RKO (cell line): ENCODE measurements at regions not wholly inside any gene's neighbourhood (a gene's known extent, or its start where the extent isn't known, plus 50 kb on each side); places are given as distances from the start of the nearest gene placed in this dataset.

Source experiments
- DNase-seq: peaks from one replicate; pipeline ENCODE4 v3.0.0-alpha.2; 2016; ENCODE audit warnings: low spot score

DNA sequence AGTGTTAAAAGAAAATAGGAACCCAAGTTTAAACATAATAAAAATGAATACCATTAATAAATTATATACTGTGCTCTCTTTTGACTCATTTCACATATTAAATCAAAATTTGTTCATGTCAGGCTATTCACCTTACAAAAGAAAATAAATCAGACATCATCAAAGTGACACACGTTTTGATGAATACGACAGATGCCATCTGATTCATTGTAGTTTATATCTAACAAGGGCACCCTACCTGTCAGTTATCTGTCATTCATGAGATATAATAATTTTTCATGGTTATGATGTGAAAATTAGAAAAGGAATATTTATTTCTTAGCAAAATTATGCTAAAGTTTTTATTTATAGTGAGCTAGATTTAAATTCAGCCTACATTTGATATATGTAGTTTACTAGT is 188.1 kb upstream of the PCDH17 start:
- DNase-seq = no peak

DNA sequence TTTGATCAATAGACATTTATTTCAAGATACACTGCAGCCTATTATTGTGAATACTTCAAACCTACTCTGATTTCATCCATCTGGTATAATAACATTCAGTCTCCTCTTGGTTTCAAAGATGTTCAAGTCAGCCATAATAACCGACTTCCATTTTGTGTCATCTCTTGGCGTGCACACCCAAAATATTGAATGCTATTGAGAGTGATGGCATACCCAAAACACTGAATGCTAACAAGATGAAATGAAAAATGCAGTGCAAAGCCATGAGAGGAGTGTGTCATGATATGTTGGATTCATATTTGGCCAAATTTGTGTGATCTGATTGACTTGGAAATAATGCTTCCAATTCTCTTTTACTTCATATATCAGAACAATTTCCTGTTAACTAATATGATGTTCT is 181.2 kb upstream of the PCDH17 start:
- DNase-seq = no peak

DNA sequence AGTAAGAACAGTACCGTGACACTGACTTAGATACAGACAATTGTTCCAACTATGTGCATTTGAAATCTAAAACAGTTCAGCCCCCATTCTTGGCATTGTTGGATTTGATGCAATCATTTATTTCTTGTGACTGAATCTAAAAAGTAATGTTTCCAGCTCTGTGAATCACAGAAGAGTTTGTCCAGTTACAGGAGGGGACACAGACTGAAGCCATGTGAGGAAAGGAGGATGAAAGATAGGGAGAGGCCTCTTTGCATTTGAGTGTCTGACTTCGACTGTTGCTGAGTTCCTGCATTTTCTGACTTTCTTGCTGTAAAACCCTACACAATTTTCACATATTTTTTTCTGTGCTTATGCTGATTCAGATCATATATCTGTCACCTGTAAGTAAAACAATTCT is 179.3 kb upstream of the PCDH17 start:
- no peak for DNase-seq

DNA sequence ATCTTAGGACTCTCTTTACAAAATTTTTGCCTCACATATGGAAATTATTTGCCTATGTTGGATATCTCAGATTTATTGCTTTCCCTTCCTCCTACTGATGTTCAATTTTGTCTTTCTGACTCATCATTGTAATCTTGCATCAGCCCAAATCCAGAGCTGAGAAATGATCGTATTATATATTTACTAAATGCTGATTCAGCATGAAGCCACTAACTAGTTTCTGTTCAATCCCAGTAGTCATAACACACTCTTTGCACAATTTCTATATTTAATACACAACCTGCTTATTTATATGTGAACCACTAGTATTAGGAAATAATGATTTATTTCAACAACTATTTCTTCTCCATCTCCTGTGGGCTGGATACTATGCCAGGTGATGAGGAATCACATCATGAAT is 161.1 kb upstream of the PCDH17 start:
- no peak for DNase-seq

DNA sequence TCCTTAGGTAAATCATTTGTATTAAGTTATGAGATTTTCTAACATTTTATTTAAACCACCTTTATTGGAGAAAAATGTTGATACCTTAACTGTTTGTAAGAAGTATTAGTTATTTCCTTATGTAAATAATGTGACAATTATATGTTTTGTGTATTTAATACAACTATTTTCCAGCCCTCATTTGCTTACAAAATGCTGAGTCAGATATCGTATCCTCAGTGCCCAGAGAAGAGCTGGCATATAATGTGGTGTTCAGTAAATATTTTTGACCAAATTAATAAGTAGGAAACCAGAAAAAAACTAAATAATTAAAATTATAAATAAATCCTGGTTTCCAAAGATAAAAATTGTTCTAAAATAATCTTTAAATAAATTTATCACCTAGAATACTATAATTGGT is 140.2 kb upstream of the PCDH17 start:
- no peak for DNase-seq

DNA sequence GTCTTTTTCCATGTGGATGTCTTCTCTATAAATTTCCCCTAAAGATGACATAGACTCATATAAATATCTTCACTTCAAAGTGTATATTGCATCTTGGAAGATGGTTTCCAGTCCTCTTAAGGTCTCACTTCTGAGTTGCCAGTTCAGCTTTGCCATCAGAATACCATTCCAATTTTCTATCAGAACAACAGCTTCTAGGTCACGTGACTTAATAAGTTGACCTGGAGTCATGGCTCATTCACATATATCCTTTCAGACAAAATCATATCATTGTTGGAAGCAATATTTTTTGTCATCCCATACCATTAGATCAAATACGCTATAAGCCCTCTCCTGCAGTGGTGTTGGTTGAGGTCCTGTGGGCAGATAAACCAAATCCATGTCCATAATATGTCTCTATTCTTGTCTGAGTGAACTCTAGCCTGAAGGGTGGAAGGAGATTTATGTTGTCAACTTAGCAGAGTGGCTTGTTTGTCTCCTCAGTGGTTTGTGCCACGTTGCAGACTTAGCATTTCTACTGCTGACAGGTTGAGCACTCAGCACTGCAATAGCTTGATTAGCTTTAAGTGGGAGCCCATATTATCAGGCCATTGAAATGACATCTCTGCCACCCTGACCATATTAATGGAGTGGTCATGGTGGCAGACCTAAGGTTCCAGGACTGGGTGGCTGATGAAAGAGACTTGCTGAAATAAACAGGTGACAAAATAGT is 123.6 kb upstream of the PCDH17 start:
- no peak for DNase-seq

DNA sequence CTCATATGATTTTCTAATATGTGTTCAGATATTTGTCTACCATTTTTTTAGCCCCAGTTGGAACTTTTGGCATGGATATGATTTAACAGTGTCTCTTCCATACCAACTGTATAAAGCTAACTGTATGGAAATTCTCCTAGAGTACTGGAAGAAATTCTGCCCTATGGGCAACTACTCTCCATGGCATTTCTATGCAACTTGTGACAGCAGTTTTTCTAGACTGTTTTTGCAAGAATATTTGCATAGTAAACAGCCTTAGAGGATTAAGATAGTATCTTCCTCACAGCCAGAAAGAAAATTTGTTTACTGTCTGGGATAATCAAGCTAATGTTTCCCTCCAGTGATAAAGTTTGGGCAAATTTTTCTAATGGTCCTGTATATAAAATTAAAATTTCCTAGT is 119.9 kb upstream of the PCDH17 start:
- no peak for DNase-seq

DNA sequence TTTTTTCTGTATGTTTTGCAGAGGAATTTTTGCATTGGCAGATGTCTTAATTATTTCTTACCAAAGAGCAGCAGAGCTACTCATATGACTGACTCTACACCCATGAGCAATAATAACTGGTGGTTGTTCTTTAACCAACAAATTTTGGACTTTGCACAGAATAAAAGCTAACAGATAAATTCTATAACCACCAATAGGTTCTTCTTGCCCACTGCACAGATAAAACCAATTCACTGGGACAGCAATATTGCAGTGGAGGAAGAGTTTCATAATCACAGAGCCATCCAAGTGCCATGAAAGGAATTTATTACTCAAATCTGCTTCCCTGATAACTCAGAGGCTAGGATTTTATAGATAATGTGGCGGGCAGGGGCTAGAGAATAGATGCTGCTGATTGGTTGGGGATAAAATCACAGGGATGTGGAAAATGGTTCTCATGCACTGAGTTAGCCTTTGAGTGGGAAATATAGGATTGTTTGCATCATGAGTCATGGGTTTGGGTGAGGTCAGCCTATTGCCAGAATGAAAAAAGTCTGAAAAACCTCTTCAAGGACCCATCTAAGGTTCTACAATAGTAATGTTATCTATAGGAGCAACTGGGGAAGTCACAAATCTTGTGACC is 104.3 kb upstream of the PCDH17 start:
- peak; percentile 32 for DNase-seq

DNA sequence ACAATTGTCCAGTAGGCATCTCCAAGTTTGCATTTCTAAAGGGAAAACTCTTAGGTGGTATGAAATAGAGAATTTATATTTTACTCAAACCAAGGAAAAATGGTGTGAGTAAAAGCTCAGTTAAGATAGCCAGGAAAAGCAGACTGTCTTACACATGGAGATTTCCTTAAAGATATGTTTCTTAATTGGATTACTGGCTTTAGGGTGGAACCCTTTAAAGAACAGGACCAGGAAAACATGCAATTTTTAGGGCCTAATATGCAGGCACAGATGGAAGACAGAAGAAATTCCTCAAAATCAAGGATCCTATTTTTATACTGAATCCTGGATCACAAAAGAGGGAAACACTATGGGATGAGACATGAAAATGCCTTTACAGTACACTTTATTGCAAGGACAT is 100.3 kb upstream of the PCDH17 start:
- DNase-seq = no peak

DNA sequence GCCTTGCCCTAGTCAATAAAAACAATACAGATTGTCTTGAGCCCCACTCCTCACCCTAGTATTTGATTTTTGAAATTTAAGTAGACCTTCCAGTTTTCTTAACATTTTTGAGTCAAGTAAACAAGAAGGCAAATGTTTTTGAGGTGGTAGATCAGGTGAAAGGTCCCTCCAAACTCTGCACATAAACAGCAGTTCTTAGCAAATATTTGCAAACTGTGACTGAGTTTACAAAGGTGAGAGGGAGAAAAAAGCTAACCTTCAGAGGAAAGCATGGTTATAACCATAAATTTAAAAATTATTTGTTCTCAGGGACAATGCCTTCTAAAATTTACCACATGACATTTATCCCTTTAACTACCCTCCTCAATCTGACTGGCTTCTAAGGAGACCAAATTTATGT is 84.6 kb upstream of the PCDH17 start:
- DNase-seq = no peak

DNA sequence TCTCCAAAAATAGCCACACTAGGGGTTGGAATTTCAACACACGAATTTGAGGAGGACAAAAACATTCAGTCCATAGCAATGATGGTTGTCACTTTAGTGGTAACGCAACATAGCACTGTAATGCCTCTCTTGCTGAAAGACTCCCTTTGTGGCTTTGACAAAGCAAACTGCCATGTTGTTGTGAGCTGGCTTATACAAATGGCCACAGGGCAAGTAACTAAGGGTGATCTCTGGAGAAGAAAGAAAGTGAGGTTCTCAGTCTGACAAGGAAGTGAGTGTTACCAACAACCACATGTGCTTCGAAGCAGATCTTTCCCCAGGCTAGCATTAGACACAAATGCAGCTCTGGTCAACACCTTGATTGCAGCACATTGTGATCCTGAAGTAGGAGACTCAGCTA is 79.1 kb upstream of the PCDH17 start:
- no peak for DNase-seq

DNA sequence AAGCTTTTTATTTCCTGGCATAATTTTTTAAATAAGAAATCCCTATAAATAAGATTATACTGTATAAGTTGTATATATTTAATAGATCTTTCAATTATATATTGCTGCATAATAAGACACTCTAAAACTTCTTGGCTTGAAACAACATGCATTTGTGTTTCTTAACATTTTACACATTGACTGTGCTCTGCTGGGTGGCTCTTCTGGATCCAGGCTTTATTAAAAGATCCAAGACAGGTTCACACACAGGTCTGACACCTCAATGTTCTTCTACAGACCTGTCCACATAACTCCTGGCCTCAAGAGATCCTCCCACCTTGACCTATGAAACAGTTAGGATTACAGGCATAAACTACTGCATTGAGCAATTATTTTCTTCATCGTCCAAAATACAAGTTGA is 77.6 kb upstream of the PCDH17 start:
- no peak for DNase-seq

DNA sequence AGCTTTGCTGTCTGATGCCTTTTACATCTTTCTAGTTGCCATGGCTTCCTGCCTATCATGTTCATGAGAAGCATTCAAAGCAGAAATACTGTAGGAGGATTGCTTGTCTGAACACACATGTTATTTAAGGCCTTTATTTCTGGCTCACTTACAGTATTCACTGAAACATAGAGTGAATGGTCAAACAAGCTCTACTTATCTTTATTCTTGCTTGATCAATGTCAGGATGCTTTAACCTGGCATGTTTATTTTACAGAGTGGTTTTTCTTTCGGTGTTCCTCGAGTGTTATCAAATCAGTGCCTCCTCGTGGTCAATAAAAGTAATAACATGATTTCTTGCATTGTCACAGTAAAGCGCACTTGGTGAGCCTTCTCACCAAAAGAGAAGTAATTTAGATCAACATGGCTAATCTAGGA is 73.5 kb upstream of the PCDH17 start:
- peak; percentile 23 for DNase-seq

DNA sequence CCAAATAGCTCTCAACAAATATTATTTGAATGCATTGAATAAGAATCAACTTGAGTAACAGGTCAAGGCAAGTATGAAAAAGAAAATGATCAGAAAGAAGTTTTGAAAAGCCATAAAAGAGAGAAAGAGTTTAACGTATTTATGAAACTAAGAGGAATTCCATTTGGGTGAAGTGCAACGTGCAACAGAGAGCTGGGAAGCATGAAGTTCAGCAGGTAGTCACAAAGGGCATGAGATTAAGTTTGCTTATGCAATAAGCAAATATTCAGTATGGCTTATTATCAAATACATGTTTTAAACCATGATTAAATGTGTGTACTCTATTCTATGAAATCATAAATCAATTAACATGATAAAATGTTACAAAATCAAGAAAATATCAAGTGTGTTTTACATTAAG is 62.7 kb upstream of the PCDH17 start:
- DNase-seq = no peak

DNA sequence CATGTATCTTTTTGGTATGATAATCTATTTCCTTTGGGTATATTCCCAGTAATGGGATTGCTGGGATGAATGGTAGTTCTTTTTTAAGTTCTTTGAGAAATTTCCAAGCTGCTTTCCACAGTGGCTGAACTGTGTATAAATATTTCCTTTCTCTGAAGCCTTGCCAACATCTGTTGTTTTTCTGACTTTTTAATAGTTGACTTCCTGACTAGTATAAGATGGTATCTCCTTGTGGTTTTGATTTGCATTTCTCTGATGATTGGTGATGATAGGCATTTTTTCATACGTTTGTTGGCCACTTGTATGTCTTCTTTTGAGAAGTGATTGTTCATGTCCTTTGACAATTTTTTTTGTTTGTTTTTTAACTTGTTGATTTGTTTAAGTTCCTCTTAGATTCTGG is 61.6 kb upstream of the PCDH17 start:
- no peak for DNase-seq
